ENCODE measurements at regions not wholly inside any gene's neighbourhood (a gene's known extent, or its start where the extent isn't known, plus 50 kb on each side); places are given as distances from the start of the nearest gene placed in this dataset.
"Not testable (repeated sequence)": the region's sequence is repeated elsewhere in the genome, so short reads cannot be mapped to it uniquely, and the experiment has no call there.

DNA sequence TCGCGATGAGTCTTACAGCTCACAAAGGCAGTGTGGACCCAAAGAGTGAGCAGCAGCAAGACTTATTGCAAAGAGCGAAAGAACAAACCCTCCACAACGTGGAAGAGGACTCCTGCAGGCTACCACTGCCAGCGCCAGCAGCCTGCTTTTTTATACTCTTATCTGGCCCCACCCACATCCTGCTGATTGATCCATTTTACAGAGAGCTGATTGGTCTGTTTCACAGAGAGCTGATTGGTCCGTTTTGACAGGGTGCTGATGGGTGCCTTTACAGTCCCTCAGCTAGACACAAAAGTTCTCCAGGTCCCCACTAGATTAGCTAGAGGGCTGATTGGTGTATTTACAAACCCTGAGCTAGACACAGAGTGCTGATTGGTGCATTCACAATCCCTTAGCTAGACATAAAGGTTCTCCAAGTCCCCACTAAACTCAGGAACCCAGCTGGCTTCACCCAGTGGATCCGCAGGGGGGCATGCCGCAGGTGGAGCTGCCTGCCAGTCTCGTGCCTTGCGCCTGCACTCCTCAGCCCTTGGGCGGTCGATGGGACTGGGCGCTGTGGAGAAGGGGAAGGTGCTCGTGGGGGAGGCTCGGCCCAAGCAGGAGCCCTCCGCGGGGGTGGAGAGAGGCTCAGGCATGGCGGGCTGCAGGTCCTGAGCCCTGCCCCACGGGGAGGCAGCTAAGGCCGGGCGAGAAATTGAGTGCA, 75.7 kb downstream of the QDPR start:
- not testable (repeated sequence) for FAIRE-seq; DNase-seq (ENCODE audit: low spot score in 2 of 2)

- DNase-seq (ENCODE audit: low spot score in 2 of 2) (no peak), FAIRE-seq (no peak)
These were observed 78.1 kb downstream of the QDPR start for GRCh38 chr4:17433827-17434226.

- no peak for DNase-seq (ENCODE audit: low spot score in 2 of 2)
- FAIRE-seq, result no peak
These were observed 83.9 kb downstream of the QDPR start for GRCh38 chr4:17427991-17428390.

DNA sequence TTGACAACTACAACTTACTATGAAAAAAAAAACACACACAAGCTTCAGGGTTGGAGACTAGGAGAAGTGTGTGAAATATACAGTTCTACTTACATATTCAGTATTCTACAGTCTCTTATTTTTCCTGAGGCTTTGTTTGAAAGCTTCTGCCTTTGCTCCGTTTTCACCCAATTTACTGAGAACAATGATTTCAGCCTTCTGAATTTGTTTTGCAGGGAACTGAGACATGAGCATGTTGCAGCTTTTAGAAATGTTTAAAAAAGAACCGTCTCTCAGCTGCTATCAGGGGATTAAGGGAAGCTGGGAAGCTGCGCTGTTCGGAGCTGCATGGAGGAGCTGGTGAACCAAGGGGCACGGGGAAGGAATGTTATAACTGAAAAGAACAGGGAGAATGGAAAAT, 85.7 kb downstream of the QDPR start:
- DNase-seq (ENCODE audit: low spot score in 2 of 2) (no peak), FAIRE-seq (no peak)

DNA sequence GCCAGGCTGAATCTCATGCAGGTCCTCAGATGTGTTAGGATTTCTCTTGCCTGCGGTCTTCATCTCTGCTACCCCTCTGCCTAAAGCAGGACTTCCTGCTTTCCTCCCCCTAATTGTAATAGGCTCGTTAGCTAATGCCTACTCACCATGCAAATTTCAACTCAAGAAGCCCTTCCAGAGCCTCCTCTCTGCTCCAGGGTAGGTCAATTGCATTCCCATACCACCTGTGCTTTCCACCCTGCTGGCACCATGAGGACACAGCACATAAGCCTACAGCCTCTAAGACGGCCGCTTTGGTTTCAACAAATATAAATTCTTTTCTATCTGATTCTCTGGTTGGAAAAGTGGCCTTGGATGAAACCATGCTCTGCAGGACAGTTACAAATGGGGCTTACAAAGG, 93.9 kb downstream of the QDPR start:
- DNase-seq (ENCODE audit: low spot score in 2 of 2) (no peak), FAIRE-seq (no peak)

DNA sequence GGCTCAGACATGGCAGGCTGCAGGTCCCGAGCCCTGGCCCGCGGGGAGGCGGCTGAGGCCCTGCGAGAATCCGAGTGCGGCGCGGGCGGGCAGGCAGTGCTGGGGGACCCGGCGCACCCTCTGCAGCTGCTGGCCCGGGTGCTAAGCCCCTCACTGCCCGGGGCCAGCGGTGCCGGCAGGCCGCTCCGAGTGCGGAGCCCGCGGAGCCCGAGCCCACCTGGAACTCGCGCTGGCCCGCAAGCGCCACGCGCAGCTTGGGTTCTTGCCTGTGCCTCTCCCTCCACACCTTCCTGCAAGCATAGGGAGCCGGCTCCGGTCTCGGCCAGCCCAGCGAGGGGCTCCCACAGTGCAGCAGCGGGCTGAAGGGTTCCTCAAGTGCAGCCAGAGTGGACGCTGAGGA, 97.5 kb downstream of the QDPR start:
- no peak for DNase-seq (ENCODE audit: low spot score in 2 of 2)
- FAIRE-seq, result no peak

DNA sequence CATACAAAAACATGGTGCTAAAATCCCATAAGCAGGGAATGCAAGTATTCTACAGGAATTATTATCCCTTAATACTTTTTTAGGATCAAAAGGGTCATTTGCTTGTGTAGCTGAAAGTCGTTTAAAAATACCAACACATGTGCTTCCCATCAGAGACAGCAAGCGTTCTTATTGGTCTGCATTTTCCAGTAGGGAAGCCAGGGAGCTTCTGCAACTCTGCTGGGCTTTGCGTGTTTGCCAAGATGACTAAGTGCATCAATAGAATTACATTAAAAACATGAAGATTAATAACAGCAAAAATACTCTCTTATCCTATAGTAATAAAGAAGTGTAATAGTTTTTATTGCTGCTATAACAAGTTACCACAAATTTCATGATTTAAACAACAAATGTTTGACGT, 111.2 kb downstream of the QDPR start:
- no peak for DNase-seq (ENCODE audit: low spot score in 2 of 2)
- FAIRE-seq, result no peak

- DNase-seq (ENCODE audit: low spot score in 2 of 2) (no peak), FAIRE-seq (no peak)
These were observed 113.1 kb downstream of the QDPR start for GRCh38 chr4:17398805-17399204.

DNA sequence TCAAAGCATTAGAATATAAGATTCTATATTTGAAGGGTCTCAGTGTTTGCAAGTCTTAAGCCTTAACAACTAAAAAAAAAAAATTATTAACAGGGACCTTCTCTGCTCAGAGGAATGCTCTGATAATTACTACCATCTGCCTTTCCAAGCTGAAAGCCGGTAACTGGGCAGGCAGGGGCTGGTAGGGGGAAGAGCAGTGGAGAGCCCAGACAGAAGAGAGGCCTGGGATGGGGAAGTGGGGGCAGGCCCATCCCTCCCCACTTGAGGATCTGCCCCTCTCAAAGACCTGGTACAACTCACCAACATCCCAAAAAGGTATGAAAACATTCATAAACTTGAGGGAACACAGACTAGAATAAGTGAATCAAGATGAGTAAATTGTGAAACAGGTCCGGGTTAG, 113.9 kb downstream of the QDPR start:
- no peak for FAIRE-seq
- no peak for DNase-seq (ENCODE audit: low spot score in 2 of 2)

- DNase-seq (ENCODE audit: low spot score in 2 of 2) (no peak), FAIRE-seq (no peak)
These were observed 114.3 kb downstream of the QDPR start for GRCh38 chr4:17397611-17398010.

DNA sequence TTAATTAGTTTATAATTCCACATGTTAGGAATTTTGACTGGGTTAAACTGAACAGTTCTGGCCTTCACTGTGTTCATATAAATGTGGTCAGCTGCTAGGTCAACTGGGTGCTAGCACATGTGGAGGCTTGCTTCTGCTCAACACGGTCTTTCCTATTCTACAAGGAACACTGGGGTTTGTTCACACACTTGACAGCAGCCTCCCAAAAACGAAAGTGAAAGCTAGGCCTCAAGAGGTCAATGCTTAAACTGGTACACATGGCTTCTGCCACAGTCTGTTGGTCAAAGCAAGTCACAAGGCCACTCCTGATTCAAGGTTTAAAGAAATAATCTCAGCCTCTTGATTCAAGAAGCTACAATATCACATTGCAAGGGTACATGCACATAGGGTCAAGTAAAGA, 126.5 kb downstream of the QDPR start:
- FAIRE-seq (no peak), DNase-seq (ENCODE audit: low spot score in 2 of 2) (peak in 1 of 2 donors; percentile 5)

GRCh38 chr4:17380347-17380746, 131.5 kb downstream of the QDPR start:
- DNase-seq (ENCODE audit: low spot score in 2 of 2), result no peak
- no peak for FAIRE-seq

- no peak for DNase-seq (ENCODE audit: low spot score in 2 of 2)
- no peak for FAIRE-seq
These were observed 135.7 kb downstream of the QDPR start for GRCh38 chr4:17376205-17376604.

GRCh38 chr4:17373666-17374065, 138.2 kb downstream of the QDPR start:
- FAIRE-seq (no peak), DNase-seq (ENCODE audit: low spot score in 2 of 2) (no peak)

- FAIRE-seq (no peak), DNase-seq (ENCODE audit: low spot score in 2 of 2) (no peak)
These were observed 141.1 kb downstream of the QDPR start for GRCh38 chr4:17370818-17371217.

- no peak for DNase-seq (ENCODE audit: low spot score in 2 of 2)
- FAIRE-seq, result no peak
These were observed 143.5 kb downstream of the QDPR start for GRCh38 chr4:17368408-17368807.

- no peak for DNase-seq (ENCODE audit: low spot score in 2 of 2)
- FAIRE-seq, result no peak
These were observed 144.7 kb downstream of the QDPR start for GRCh38 chr4:17367201-17367600.

GRCh38 chr4:17366496-17366895, 145.4 kb downstream of the QDPR start:
- FAIRE-seq (no peak), DNase-seq (ENCODE audit: low spot score in 2 of 2) (no peak)

DNA sequence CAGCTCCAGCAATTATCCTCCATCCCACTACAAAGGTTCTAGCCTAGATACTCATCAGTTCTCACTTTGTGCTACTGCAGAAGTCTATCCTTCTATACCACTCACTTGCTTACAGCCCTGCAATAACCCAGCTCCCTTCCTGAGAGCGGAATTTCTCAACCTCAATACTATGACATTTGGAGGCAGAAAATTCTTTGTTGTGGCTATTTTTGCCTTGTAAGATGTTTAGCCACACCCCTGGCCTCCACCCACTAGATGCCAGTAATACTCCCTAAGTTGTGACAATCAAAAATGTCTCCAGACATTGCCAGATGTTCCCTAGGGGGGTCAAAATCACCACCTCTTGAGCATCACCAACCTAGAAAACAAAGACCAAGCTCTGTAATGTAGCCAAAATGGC, 149.5 kb downstream of the QDPR start:
- FAIRE-seq, result no peak
- DNase-seq (ENCODE audit: low spot score in 2 of 2), result no peak

- no peak for DNase-seq (ENCODE audit: low spot score in 2 of 2)
- FAIRE-seq, result no peak
These were observed 153.6 kb downstream of the QDPR start for GRCh38 chr4:17358241-17358640.

DNA sequence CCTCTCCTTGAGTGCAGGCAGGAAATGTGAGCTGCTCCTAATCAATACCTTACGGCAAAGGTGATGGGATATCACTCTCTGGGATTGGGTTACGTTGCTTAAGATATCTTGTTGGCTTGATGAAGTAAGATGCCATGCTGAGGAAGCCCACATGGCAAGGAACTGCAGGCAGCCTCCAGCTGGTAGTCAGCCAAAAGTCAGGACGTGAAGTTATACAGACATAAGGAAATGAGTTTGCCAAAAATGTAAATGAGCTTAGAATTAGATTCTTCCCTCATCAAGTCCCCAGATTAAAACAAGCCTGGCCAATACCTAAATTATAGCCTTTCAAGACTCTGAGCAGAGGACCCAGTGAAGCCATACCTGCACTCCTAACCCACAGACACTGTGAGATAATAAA, 155.0 kb downstream of the QDPR start:
- DNase-seq (ENCODE audit: low spot score in 2 of 2) (no peak), FAIRE-seq (no peak)

GRCh38 chr4:17352357-17352756, 159.5 kb downstream of the QDPR start:
- FAIRE-seq, result no peak

GRCh38 chr4:17347445-17347844, 164.4 kb downstream of the QDPR start:
- FAIRE-seq, result no peak
- peak; percentile 3 to 18 for DNase-seq (ENCODE audit: low spot score in 2 of 2)

More at GRCh38 chr4:17352357-17352756, 159.5 kb downstream of the QDPR start:
- DNase-seq (ENCODE audit: low spot score in 2 of 2), result no peak
